Ectodermal cell (in vitro differentiated cells): ENCODE measurements at regions not wholly inside any gene's neighbourhood (a gene's known extent, or its start where the extent isn't known, plus 50 kb on each side); places are given as distances from the start of the nearest gene placed in this dataset.
"Not testable (repeated sequence)": the region's sequence is repeated elsewhere in the genome, so short reads cannot be mapped to it uniquely, and the experiment has no call there.

Experiments
- H3K27ac ChIP-seq: 2 replicates; pipeline ENCODE4 v1.7.0; 2013; ENCODE audit warnings: mild to moderate bottlenecking, low read depth, low read length; ENCODE audit not compliant: insufficient read depth, poor library complexity, severe bottlenecking
- H3K27me3 ChIP-seq: 2 replicates; pipeline ENCODE4 v1.7.0; 2013; ENCODE audit warnings: mild to moderate bottlenecking, low read length; ENCODE audit not compliant: insufficient read depth, control insufficient read depth, poor library complexity, severe bottlenecking
- H3K36me3 ChIP-seq: one replicate; pipeline ENCODE4 v1.7.0; 2013; ENCODE audit warnings: low read length; ENCODE audit not compliant: control insufficient read depth, insufficient read depth
- H3K4me1 ChIP-seq: one replicate; pipeline ENCODE4 v1.7.0; 2013; ENCODE audit warnings: low read length; ENCODE audit not compliant: control insufficient read depth, insufficient read depth
- H3K4me3 ChIP-seq: 2 replicates; pipeline ENCODE4 v1.7.0; 2013; ENCODE audit warnings: low read depth, low read length, control low read depth; ENCODE audit not compliant: insufficient read depth
- H3K9me3 ChIP-seq: 2 replicates; pipeline ENCODE4 v1.7.0; 2013; ENCODE audit warnings: mild to moderate bottlenecking, low read length, moderate library complexity; ENCODE audit not compliant: control insufficient read depth
- WGBS, 2 experiments: methylation state at CpG; one replicate each; pipeline ENCODE4 v1.1.7; 2013; ENCODE audit warnings: missing lambda C conversion rate in 2 of 2; 5-methylcytosine and 5-hydroxymethylcytosine counted together

DNA sequence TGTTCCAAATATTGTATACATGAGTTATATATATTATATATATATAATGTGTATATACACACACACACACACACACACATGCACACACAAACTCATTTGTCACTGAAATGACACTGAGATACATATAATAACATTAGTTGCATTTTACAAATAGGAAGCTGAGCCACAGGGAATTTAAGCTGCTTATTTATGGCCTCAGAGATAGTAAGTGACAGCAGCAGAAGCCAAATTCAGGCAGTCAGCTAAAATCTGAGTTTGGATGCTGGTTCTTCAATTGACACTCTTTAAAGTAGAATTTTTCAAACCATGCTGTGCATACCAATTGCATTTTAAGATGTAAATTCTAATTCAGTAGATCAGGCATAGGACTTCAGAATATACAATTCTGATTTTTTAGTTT is 163.3 kb upstream of the CTSO start:
- no peak overlapping the region for H3K27ac ChIP-seq

DNA sequence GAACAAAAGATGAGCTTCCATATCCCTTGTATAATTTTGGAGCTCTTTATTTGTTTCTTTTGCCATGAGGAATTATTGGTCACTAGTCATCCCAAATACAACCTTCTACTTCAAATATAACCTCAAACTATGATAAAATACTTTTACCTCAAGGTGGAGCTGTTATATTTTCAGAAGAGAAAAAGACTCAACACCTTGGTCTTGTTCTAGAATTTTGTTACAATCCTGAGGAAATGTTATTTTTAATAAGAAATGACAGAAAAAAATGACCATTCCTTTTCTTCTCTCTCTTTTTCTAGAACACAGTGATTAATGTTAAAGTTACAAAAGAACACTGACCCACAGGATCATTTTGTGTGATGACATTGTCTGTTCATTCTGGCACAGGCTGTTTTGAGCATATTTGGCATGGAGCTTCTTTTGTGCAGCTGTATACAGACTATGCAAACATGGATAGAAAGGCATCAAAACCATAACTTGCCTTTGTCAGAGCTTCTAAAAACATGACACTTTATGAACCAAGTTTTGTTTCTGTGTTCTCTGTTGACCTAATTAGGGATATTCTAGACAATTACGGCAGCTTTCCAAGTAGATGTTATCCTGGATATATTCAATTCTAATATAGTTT is 159.6 kb upstream of the CTSO start:
- 100% methylated on average over 1 of the region's 1 CpG; no CpG with 5 or more reads in 1 of the 2 experiments for WGBS, 2 experiments
- H3K27ac ChIP-seq: no peak overlapping the region

More for the DNA sequence above, 163.3 kb upstream of the CTSO start:
- no peaks in the 10 kb centered on the region for H3K27me3 ChIP-seq
- no peaks in the 10 kb centered on the region for H3K9me3 ChIP-seq
- H3K4me1 ChIP-seq: no peaks in the 10 kb centered on the region
- no peaks in the 10 kb centered on the region for H3K36me3 ChIP-seq
- H3K4me3 ChIP-seq: no peak overlapping the region

DNA sequence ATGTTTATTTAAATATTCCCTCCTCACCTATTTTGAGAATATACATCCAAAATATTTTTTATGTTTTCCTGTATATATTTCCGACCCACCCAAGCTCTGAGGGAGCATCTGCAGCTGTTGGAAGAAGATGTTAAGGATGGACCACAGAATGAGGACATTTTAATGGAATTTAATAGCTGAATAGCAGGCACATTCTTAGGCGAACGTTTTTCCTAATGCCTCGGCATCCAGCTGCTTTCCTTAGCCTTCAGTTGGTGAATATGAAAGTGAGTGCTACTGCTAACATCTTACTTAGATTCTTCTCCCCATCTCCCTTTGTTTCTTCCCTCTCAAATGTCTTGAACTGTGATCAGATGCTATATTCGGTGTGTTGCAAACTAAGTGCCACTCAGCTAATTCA is 158.0 kb upstream of the CTSO start:
- H3K27ac ChIP-seq: no peak overlapping the region
- 44 to 49% methylated on average over 5 of the region's 5 CpGs for WGBS, 2 experiments

More for the DNA sequence above, 159.6 kb upstream of the CTSO start:
- Histone ChIP-seq H3K4me3 (no peak overlapping the region), H3K36me3 (no peaks in the 10 kb centered on the region), H3K27me3 (no peaks in the 10 kb centered on the region), H3K4me1 (no peaks in the 10 kb centered on the region), H3K9me3 (no peaks in the 10 kb centered on the region)

DNA sequence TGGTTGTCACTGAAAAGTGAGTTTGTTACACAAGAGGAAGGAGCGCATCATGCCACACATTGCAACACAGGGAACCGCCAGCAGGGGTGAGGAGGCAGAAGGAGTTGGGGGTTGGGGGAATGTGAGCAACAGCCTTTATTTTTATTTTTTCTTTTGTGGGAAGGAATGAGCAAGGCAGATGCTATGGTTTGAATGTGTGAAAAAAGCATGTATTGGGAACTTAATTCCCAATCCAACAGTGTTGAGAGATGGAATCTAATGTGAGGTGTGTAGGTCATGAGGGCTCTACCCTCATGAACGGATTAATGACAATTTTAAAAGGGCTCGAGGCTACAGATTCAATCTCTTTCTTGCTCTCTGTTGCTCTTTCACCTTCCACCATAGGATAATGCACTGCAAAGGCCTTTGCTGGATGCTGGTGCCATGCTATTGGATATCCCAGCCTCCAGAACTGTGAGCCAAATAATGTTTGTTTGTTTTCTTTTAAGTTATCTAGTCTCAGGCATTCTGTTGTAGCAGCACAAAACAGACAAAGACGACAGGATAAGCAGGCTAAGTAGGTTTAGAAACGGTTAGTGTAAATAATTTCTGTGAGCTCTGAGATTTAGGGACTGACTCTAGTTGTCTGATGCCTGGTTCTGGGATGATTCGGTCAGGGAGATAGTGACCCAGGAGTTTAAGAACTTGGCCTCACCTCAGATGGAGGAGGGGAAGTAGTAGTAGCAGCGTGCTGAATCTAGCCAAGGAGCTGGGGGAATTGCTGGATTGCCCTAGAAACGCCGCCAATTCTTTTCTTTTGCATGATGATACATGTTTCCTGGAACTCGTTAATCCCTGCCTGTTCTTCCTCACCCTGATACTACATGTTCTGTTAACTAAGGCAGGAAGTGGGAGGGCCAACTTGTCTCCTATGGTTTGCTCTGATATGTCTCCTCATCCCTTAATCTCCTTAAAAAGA is 156.6 kb upstream of the CTSO start:
- Histone ChIP-seq H3K27me3 (no peaks in the 10 kb centered on the region), H3K9me3 (no peaks in the 10 kb centered on the region), H3K4me1 (no peaks in the 10 kb centered on the region), H3K27ac (no peak overlapping the region), H3K36me3 (no peaks in the 10 kb centered on the region), H3K4me3 (no peak overlapping the region)
- 79 to 84% methylated on average over 11 of the region's 11 CpGs for WGBS, 2 experiments

More for the DNA sequence above, 158.0 kb upstream of the CTSO start:
- no peaks in the 10 kb centered on the region for H3K9me3 ChIP-seq
- no peaks in the 10 kb centered on the region for H3K27me3 ChIP-seq
- no peaks in the 10 kb centered on the region for H3K36me3 ChIP-seq
- no peaks in the 10 kb centered on the region for H3K4me1 ChIP-seq
- H3K4me3 ChIP-seq: no peak overlapping the region

DNA sequence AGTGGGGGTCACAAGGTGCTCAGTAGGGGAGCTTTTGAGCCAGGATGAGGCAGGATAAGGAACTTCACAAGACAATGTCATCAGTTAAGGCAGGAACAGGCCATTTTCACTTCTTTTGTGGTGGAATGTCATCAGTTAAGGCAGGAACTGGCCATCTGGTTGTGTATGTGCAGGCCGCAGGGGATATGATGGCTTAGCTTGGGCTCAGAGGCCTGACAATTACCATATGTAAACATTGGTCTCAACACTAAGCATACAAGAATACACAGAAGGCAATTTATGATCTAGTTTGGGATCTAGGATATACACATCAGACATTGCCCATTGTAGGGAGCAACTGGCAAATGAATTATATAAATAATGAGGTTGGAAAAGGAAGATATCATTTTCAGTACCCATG is 155.4 kb upstream of the CTSO start:
- H3K27ac ChIP-seq, H3K27me3 ChIP-seq, H3K9me3 ChIP-seq, H3K4me1 ChIP-seq, H3K4me3 ChIP-seq, H3K36me3 ChIP-seq: not testable (repeated sequence)
- 71 to 100% methylated on average over 1 of the region's 1 CpG for WGBS, 2 experiments

DNA sequence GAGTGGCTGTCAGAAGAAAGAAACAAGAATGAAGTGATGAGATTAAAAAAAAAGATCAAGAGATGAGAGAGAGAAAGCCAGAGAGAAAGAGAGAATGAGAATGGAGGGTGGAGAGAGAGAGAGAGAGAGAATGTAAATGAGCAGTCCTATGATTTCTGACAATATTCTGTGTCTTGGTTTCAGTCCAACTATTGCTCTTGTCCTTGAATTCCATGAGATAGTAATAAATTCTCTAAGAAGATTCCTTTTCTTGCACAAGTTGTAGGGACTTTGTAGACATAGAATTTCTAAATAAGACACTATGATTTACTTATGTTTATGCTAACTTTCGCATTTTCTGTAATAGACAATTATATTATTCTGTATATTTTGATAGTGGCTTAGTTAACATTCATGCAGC is 149.6 kb upstream of the CTSO start:
- Histone ChIP-seq H3K27me3 (no peaks in the 10 kb centered on the region), H3K36me3 (no peaks in the 10 kb centered on the region), H3K4me3 (no peak overlapping the region), H3K27ac (no peak overlapping the region), H3K4me1 (no peaks in the 10 kb centered on the region), H3K9me3 (no peaks in the 10 kb centered on the region)
- WGBS, 2 experiments: no CpG with 5 or more reads among the region's 1 CpG

DNA sequence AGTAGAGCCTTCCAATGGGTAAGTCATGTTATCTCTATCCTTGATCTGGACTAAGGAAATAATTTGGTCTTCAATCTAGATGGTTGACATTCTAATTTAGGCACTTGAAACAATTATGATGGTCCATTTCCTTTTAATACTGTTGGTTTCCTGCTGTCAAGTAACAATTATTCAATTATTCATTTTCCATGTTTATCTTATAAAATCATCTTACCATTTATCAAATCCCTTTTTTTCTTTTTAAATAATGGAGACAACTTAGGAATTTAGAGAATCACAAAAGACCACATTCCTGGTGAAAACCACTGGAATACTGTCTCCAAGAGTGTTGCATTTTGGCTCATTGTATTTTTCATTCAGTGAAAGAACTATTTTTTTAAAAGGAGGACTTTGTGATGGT is 148.7 kb upstream of the CTSO start:
- Histone ChIP-seq H3K9me3 (no peaks in the 10 kb centered on the region), H3K27me3 (no peaks in the 10 kb centered on the region), H3K4me3 (no peak overlapping the region), H3K4me1 (no peaks in the 10 kb centered on the region), H3K36me3 (no peaks in the 10 kb centered on the region), H3K27ac (no peak overlapping the region)

DNA sequence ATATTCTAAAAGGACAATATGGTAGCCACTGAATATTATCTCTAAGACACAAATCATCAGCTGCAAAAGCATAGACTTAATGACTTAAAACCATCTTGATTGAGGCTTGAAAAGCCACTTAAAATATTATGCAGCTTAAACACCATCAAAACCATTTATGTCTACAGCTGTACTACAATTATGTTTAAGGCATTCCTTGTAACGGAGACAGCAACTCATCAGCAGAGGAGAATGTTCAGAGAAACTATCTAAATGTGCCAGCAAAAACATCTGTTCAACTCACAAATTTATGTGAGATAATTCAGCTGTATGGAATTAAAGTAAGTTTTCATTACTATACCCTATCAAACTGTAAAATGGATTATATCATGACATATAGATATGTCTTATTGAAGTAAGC is 147.9 kb upstream of the CTSO start:
- WGBS, 2 experiments: 94% methylated on average over 1 of the region's 1 CpG; no CpG with 5 or more reads in 1 of the 2 experiments
- no peak overlapping the region for H3K27ac ChIP-seq
- H3K9me3 ChIP-seq: no peaks in the 10 kb centered on the region

DNA sequence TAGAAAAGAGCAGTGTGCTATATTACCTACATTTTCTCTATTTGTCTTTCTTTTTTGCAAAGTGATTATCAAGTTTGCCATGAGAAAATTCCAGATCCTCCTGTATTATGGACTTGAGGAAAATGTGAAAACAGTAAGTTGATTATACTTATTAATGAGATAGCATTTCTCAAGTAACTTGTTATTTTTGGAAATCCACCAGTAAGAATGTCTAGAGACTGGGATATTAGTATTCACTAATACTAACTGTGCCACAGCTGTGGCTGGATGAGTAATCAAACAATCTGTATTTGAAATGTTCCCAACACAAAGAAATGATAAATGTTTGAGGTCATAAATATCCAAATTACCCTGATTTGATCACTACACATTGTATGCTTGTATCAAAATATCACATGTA is 147.0 kb upstream of the CTSO start:
- H3K4me3 ChIP-seq: no peak overlapping the region
- no peaks in the 10 kb centered on the region for H3K27me3 ChIP-seq
- no peaks in the 10 kb centered on the region for H3K36me3 ChIP-seq
- no peaks in the 10 kb centered on the region for H3K9me3 ChIP-seq
- no peak overlapping the region for H3K27ac ChIP-seq
- H3K4me1 ChIP-seq: no peaks in the 10 kb centered on the region

More for the DNA sequence above, 147.9 kb upstream of the CTSO start:
- Histone ChIP-seq H3K4me1 (no peaks in the 10 kb centered on the region), H3K36me3 (no peaks in the 10 kb centered on the region), H3K27me3 (no peaks in the 10 kb centered on the region), H3K4me3 (no peak overlapping the region)

DNA sequence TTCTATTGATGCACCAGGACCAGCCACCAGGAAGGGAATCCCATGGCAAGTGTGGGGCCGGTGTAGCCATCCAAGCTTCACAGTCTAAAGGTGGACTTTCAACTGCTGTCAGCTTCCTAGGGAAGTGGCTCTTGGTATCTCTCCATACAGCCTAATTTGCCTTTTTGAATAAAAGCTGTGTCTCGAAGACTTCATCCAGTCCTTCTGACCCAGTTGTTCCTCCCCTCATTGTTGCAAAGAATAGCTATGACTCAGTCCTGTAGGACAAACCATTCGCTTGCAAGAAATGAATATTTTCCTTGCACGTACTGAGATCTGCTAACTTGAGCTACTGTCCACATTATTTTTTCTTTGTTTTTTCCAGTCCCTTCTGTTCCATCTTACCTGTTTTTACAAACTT is 145.1 kb upstream of the CTSO start:
- no peak overlapping the region for H3K4me3 ChIP-seq
- H3K4me1 ChIP-seq: no peaks in the 10 kb centered on the region
- no peak overlapping the region for H3K27ac ChIP-seq
- H3K9me3 ChIP-seq: no peaks in the 10 kb centered on the region
- H3K36me3 ChIP-seq: no peaks in the 10 kb centered on the region
- H3K27me3 ChIP-seq: no peaks in the 10 kb centered on the region
- 89 to 91% methylated on average over 4 of the region's 4 CpGs for WGBS, 2 experiments
